Lung (tissue), 11 donors: ENCODE measurements at regions not wholly inside any gene's neighbourhood (a gene's known extent, or its start where the extent isn't known, plus 50 kb on each side); places are given as distances from the start of the nearest gene placed in this dataset.

Experiments used
- ATAC-seq: fragments of 200-7000 bp; cut with Tn5 transposase; one replicate; pipeline ENCODE4 v1.9.1; 2020; ENCODE audit warnings: moderate number of reproducible peaks; ENCODE audit not compliant: insufficient read depth, low FRiP score
- DNase-seq, 3 donors: peaks; one replicate each; pipeline ENCODE4 v3.0.0-alpha.2; 2013 to 2017
- H3K27ac ChIP-seq, 2 donors: one replicate each; pipeline ENCODE4 v1.5.1; 2013; ENCODE audit warnings: mild to moderate bottlenecking in 2 of 2, moderate library complexity in 2 of 2, control low read depth in 1 of 2, inconsistent platforms in 1 of 2, low read depth in 1 of 2, low read length in 1 of 2
- H3K27me3 ChIP-seq, 3 donors: one replicate each; pipeline ENCODE4 v1.5.1; 2013; ENCODE audit warnings: low read length in 2 of 3; ENCODE audit not compliant: control insufficient read depth in 3 of 3, insufficient read depth in 3 of 3
- H3K36me3 ChIP-seq, 4 donors: one replicate each; pipeline ENCODE4 v1.5.1; 2013; ENCODE audit warnings: low read length in 4 of 4, mild to moderate bottlenecking in 1 of 4, moderate library complexity in 1 of 4; ENCODE audit not compliant: control insufficient read depth in 4 of 4, insufficient read depth in 4 of 4
- H3K4me1 ChIP-seq, 5 donors: one replicate each; pipeline ENCODE4 v1.5.1; 2013; ENCODE audit warnings: low read length in 5 of 5, mild to moderate bottlenecking in 2 of 5, moderate library complexity in 1 of 5; ENCODE audit not compliant: control insufficient read depth in 5 of 5, insufficient read depth in 5 of 5
- H3K4me3 ChIP-seq: one replicate; pipeline ENCODE4 v1.5.1; 2013; ENCODE audit warnings: mild to moderate bottlenecking, control low read depth, moderate library complexity
- H3K9ac ChIP-seq, 2 donors: one replicate each; pipeline ENCODE4 v1.5.1; 2013; ENCODE audit warnings: low read length in 2 of 2, control low read depth in 1 of 2; ENCODE audit not compliant: insufficient read depth in 1 of 2
- H3K9me3 ChIP-seq, 4 donors: one replicate each; pipeline ENCODE4 v1.5.1; 2013; ENCODE audit warnings: low read length in 3 of 4, mild to moderate bottlenecking in 1 of 4, moderate library complexity in 1 of 4; ENCODE audit not compliant: control insufficient read depth in 4 of 4, insufficient read depth in 3 of 4
- WGBS, 2 donors: extraction: QIAGEN DNeasy Blood & Tissue Kit; methylation state at CpG; one replicate each; pipeline ENCODE4 v1.1.7; 2013; 5-methylcytosine and 5-hydroxymethylcytosine counted together
- TF ChIP-seq, protein P1 (sequence below): IDR thresholded peaks from 2 replicates; pipeline ENCODE4 v1.5.1; 2012; ENCODE audit warnings: mild to moderate bottlenecking; ENCODE audit errors: control extremely low read depth, extremely low read depth
- donor health status: control.
- donor health status: control.
- donor health status: Bipolar disorder and iron deficiency.
- donor health status: healthy.
- donor health status: DM: yes; HTN: yes; CAD: no.

DNA sequence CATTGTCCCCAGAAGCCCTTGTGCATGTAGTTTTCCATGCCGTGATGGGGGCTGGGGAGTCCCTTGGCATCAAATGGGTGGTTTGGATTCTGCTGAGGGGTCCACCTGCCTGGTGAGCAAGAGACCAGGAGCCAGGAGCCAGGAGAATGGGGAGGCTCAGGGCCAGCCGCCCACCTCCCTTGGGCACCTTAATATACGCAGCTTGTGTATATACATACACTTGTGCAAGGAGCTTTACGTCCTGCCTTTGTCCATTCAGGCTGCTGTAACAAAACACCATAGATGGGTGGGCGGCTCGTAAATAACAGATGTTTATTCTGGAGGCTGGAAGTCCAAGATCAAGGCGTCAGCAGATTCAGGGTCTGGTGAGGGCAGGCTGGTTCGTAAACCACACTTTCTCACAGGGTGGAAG lies 62.5 kb downstream of the SMIM38 start:
- no peak for ATAC-seq
- no peak overlapping the region for H3K4me3 ChIP-seq
- no peak for DNase-seq
- peaks cover 0 to 3% (median 0%) of the 10 kb centered on the region in 4 donors for H3K9me3 ChIP-seq
- TF ChIP-seq, protein P1, sequence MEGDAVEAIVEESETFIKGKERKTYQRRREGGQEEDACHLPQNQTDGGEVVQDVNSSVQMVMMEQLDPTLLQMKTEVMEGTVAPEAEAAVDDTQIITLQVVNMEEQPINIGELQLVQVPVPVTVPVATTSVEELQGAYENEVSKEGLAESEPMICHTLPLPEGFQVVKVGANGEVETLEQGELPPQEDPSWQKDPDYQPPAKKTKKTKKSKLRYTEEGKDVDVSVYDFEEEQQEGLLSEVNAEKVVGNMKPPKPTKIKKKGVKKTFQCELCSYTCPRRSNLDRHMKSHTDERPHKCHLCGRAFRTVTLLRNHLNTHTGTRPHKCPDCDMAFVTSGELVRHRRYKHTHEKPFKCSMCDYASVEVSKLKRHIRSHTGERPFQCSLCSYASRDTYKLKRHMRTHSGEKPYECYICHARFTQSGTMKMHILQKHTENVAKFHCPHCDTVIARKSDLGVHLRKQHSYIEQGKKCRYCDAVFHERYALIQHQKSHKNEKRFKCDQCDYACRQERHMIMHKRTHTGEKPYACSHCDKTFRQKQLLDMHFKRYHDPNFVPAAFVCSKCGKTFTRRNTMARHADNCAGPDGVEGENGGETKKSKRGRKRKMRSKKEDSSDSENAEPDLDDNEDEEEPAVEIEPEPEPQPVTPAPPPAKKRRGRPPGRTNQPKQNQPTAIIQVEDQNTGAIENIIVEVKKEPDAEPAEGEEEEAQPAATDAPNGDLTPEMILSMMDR: no peak
- no peak overlapping the region for H3K27ac ChIP-seq
- H3K36me3 ChIP-seq: no peaks in the 10 kb centered on the region
- no peak overlapping the region for H3K9ac ChIP-seq
- 82 to 84% methylated on average over 8 of the region's 8 CpGs for WGBS, 2 donors
- H3K27me3 ChIP-seq: no peaks in the 10 kb centered on the region
- peaks cover 0 to 11% (median 2%) of the 10 kb centered on the region in 5 donors for H3K4me1 ChIP-seq

DNA sequence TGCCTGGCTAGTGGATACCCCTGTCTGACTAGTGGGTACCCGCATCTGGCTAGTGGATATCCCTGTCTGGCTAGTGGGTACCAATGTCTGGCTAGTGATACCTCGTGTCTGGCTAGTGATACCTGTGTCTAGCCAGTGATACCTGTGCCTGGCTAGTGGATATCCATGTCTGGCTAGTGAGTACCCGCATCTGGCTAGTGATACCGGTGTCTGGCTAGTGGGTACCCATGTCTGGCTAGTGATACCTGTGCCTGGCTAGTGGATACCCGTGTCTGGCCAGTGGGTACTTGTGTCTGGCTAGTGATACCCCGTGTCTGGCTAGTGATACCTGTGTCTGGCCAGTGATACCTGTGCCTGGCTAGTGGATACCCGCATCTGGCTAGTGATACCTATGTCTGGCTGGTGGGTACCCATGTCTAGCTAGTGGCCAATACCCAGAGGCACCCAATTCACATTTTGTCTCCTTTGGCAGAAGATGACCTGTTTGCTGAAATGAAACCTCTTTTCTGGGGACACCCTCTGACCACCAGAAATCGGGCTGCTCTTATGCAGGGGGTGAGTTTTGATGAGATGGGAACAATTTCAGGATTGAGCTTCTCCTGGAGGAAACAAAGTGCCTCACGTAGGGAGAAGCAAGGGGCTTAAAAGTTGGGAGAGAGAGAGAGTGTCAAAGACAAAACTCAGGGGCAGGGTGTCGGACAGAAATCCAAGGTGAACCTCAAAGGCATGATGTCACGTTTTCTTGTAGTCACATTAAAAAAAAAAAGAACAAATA lies 63.4 kb downstream of the SMIM38 start:
- H3K27me3 ChIP-seq: no peaks in the 10 kb centered on the region
- TF ChIP-seq, protein P1: no peak
- peaks cover 0 to 11% (median 2%) of the 10 kb centered on the region in 5 donors for H3K4me1 ChIP-seq
- H3K36me3 ChIP-seq: no peaks in the 10 kb centered on the region
- peaks cover 0 to 3% (median 0%) of the 10 kb centered on the region in 4 donors for H3K9me3 ChIP-seq
- H3K4me3 ChIP-seq: no peak overlapping the region
- no peak overlapping the region for H3K9ac ChIP-seq
- DNase-seq (no peak), ATAC-seq (no peak)
- 87 to 91% methylated on average over 11 of the region's 11 CpGs for WGBS, 2 donors
- no peak overlapping the region for H3K27ac ChIP-seq

DNA sequence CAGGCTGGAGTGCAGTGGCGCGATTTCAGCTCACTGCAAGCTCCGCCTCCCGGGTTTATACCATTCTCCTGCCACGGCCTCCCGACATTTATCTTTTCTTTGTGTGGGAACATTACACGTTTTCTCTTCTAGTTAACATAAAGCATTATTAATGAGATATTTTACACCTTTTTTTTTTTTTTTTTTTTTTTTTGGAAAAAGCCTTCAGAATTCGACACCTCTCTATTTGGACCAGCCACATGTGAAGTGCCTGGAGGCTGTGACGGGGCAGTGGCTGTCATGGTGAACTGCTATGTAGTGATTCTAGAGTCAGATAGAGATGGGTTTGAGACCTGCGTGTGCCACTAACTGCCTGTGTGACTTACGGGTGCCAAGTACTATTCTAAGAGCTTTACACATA lies 64.3 kb downstream of the SMIM38 start:
- TF ChIP-seq, protein P1: no peak
- Histone ChIP-seq H3K36me3 (no peaks in the 10 kb centered on the region), H3K9me3 (no peaks in the 10 kb centered on the region), H3K9ac (no peak overlapping the region), H3K4me3 (no peak overlapping the region), H3K4me1 (peaks cover 0 to 11% (median 2%) of the 10 kb centered on the region in 5 donors), H3K27me3 (no peaks in the 10 kb centered on the region), H3K27ac (no peak overlapping the region)
- ATAC-seq (no peak), DNase-seq (no peak)
- 65 to 85% methylated on average over 11 of the region's 11 CpGs for WGBS, 2 donors
